NT2/D1 (cell line): ENCODE measurements at regions not wholly inside any gene's neighbourhood (a gene's known extent, or its start where the extent isn't known, plus 50 kb on each side); places are given as distances from the start of the nearest gene placed in this dataset.

Experiments
- YY1 ChIP-seq: IDR thresholded peaks from 2 replicates; pipeline ENCODE4 v1.6.1; 2011; ENCODE audit not compliant: insufficient read length, insufficient read depth
- ZNF274 ChIP-seq: IDR thresholded peaks from 2 replicates; pipeline ENCODE4 v1.6.1; 2011; ENCODE audit warnings: mild to moderate bottlenecking, low read depth, low read length

DNA sequence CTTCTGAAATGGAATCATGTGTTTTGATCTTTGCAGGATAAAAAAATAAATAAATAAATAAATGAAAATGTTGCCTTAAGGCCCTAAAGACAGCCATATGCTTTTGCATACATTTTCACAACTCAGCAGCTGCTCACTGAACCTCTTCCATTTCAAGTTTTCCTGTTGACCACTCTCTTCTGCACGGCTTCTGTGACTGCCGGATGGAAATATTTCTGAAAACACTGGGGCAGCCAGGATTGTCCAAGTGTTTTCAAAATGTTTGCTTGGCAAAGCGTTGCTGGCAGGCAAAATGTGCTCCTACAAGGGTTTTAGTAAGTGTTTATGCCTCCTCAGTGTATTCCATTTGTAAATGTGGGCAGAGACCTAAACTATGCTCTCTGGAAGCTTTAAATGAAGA, 208.1 kb upstream of the IL1RAPL1 start:
- TF ChIP-seq YY1 (no peak), ZNF274 (no peak)
